BJ (cell line): ENCODE measurements at regions not wholly inside any gene's neighbourhood (a gene's known extent, or its start where the extent isn't known, plus 50 kb on each side); places are given as distances from the start of the nearest gene placed in this dataset.

Source experiments
- CTCF ChIA-PET: fragments of 350-600 bp; formaldehyde crosslinking; extraction: SDS; loops from one replicate; lab custom pipeline; 2021; ENCODE audit warnings: antibody characterized with exemption, inconsistent platforms; lab: Yijun Ruan, JAX
- POLR2A ChIA-PET: fragments of 300-600 bp; sonication (Branson Sonifier 250); formaldehyde crosslinking; extraction: SDS; loops from one replicate; lab custom pipeline; 2021; ENCODE audit warnings: antibody characterized with exemption; lab: Charles Lee
- DNase-seq: peaks from one replicate; pipeline ENCODE4 v3.0.0-alpha.2; 2011; ENCODE audit warnings: low read depth
- H3K27me3 ChIP-seq: 2 replicates; pipeline ENCODE4 v1.6.0; 2011; ENCODE audit warnings: low read length; ENCODE audit not compliant: control insufficient read depth, insufficient read depth
- H3K36me3 ChIP-seq: 2 replicates; pipeline ENCODE4 v1.5.1; 2011; ENCODE audit warnings: low read length; ENCODE audit not compliant: control insufficient read depth, insufficient read depth
- H3K4me3 ChIP-seq: 2 replicates; pipeline ENCODE4 v1.5.1; 2011; ENCODE audit warnings: low read depth, mild to moderate bottlenecking, control low read depth, low read length
- CTCF ChIP-seq: IDR thresholded peaks from 2 replicates; pipeline ENCODE4 v1.5.1; 2011; ENCODE audit warnings: low read depth, mild to moderate bottlenecking, control low read depth, inconsistent platforms, low read length, moderate library complexity; ENCODE audit not compliant: insufficient read depth

GRCh38 chr2:64859312-64860212 is 129.6 kb upstream of the SLC1A4 start:
- Histone ChIP-seq H3K4me3 (peak overlapping the region; percentile 33), H3K36me3 (no peaks in the 10 kb centered on the region), H3K27me3 (no peaks in the 10 kb centered on the region)
- TF ChIP-seq CTCF = no peak
- ChIA-PET CTCF (interaction anchor here (0.5 to 4.0 kb wide), 14 partner anchors 8 to 529 kb away, joined by 3 to 20 read pairs (median 4); partner anchors contain the start of gene SERTAD2), POLR2A (interaction anchor here (0.9 to 1.5 kb wide), 2 partner anchors 92 to 206 kb away, joined by 3 to 6 read pairs; partner anchors contain the start of gene SERTAD2)
- peak; percentile 70 for DNase-seq

- ChIA-PET POLR2A (interaction anchor here (1.5 kb wide), 1 partner anchor 207 kb away, joined by 6 read pairs; the partner anchor contains the start of gene SERTAD2), CTCF (interaction anchor here (0.5 to 4.0 kb wide), 12 partner anchors 8 to 530 kb away, joined by 3 to 20 read pairs (median 4); partner anchors contain the start of gene SERTAD2)
- TF ChIP-seq CTCF = no peak
- Histone ChIP-seq H3K27me3 (no peaks in the 10 kb centered on the region), H3K36me3 (no peaks in the 10 kb centered on the region), H3K4me3 (no peak overlapping the region)
- no peak for DNase-seq
These were observed 128.8 kb upstream of the SLC1A4 start for GRCh38 chr2:64860276-64860885.

- POLR2A ChIA-PET = no interaction called here
- TF ChIP-seq CTCF = no peak
- DNase-seq = no peak
- CTCF ChIA-PET = interaction anchor here (1.0 to 1.1 kb wide), 2 partner anchors 210 to 275 kb away, joined by 3 read pairs; no protein-coding TSS in a partner anchor
- Histone ChIP-seq H3K36me3 (no peaks in the 10 kb centered on the region), H3K27me3 (peaks cover 1% of the 10 kb centered on the region; the same call in 1 of the 2 replicates), H3K4me3 (no peak overlapping the region)
These were observed 128.3 kb upstream of the SLC1A4 start for GRCh38 chr2:64860936-64861335.

- no peaks in the 10 kb centered on the region for H3K36me3 ChIP-seq
- no peak overlapping the region for H3K4me3 ChIP-seq
- no peak for DNase-seq
- H3K27me3 ChIP-seq = peaks cover 3% of the 10 kb centered on the region; the same call in 1 of the 2 replicates
- ChIA-PET CTCF (interaction anchor here (1.0 to 2.2 kb wide), 2 partner anchors 207 to 275 kb away, joined by 3 to 6 read pairs; partner anchors contain the start of gene SERTAD2), POLR2A (no interaction called here)
- no peak for TF ChIP-seq CTCF
These were observed 127.5 kb upstream of the SLC1A4 start for GRCh38 chr2:64861452-64862397.
